WTC11 (cell line): ENCODE measurements at regions not wholly inside any gene's neighbourhood (a gene's known extent, or its start where the extent isn't known, plus 50 kb on each side); places are given as distances from the start of the nearest gene placed in this dataset.
"Not testable (repeated sequence)": the region's sequence is repeated elsewhere in the genome, so short reads cannot be mapped to it uniquely, and the experiment has no call there.

Experiments used
- ATAC-seq: fragments of 200-7000 bp; cut with Tn5 transposase; 2 replicates; pipeline ENCODE4 v1.10.0; 2021; ENCODE audit warnings: mild to moderate bottlenecking, moderate library complexity
- CTCF ChIA-PET: fragments of 300-600 bp; sonication (Branson Sonifier 250); formaldehyde crosslinking; loops from one replicate; lab custom pipeline; 2021; ENCODE audit warnings: antibody characterized with exemption; lab: Charles Lee
- POLR2A ChIA-PET: fragments of 350-600 bp; sonication (Branson Sonifier 250); formaldehyde crosslinking; loops from one replicate; lab custom pipeline; 2021; ENCODE audit warnings: antibody characterized with exemption; lab: Charles Lee
- DNase-seq: peaks from one replicate; pipeline ENCODE4 v3.0.0; 2021; ENCODE audit warnings: low spot score
- H3K27ac Mint-ChIP-seq: 2 replicates; pipeline ENCODE4 v1.8.0; 2021; ENCODE audit warnings: mixed read lengths
- H3K27me3 Mint-ChIP-seq: 2 replicates; pipeline ENCODE4 v1.8.0; 2021; ENCODE audit warnings: low read depth, mild to moderate bottlenecking, moderate library complexity, mixed read lengths
- H3K36me3 Mint-ChIP-seq: 2 replicates; pipeline ENCODE4 v1.8.0; 2021; ENCODE audit warnings: mixed read lengths
- H3K4me1 Mint-ChIP-seq: 2 replicates; pipeline ENCODE4 v1.8.0; 2022; ENCODE audit warnings: mixed read lengths
- H3K4me3 Mint-ChIP-seq: 2 replicates; pipeline ENCODE4 v1.8.0; 2021; ENCODE audit warnings: mild to moderate bottlenecking, moderate library complexity, mixed read lengths
- H3K9me3 Mint-ChIP-seq: 2 replicates; pipeline ENCODE4 v1.8.0; 2021; ENCODE audit warnings: mixed read lengths
- ATF1 ChIP-seq: sonication (generic); formaldehyde crosslinking; IDR thresholded peaks from 2 replicates; pipeline ENCODE4 v1.8.1; 2023; ENCODE audit warnings: mild to moderate bottlenecking, moderate library complexity, missing genetic modification reagents
- ATF3 ChIP-seq: sonication (generic); formaldehyde crosslinking; conservative IDR thresholded peaks from 2 replicates; pipeline ENCODE4 v1.8.1; 2022; ENCODE audit warnings: mild to moderate bottlenecking, missing genetic modification reagents
- CREB1 ChIP-seq: sonication (generic); formaldehyde crosslinking; IDR thresholded peaks from 2 replicates; pipeline ENCODE4 v1.8.0; 2023; ENCODE audit warnings: mild to moderate bottlenecking, missing genetic modification reagents
- CTCF ChIP-seq: fragments of 200-600 bp; IDR thresholded peaks from 2 replicates; pipeline ENCODE4 v1.8.0; 2022; ENCODE audit warnings: antibody characterized with exemption
- E2F5 ChIP-seq: sonication (generic); formaldehyde crosslinking; IDR thresholded peaks from 2 replicates; pipeline ENCODE4 v1.8.1; 2022; ENCODE audit warnings: mild to moderate bottlenecking, moderate library complexity, missing genetic modification reagents
- ESRRA ChIP-seq: sonication (generic); formaldehyde crosslinking; IDR thresholded peaks from 2 replicates; pipeline ENCODE4 v1.8.1; 2022; ENCODE audit warnings: mild to moderate bottlenecking, missing genetic modification reagents, borderline replicate concordance
- ETV6 ChIP-seq: sonication (generic); formaldehyde crosslinking; IDR thresholded peaks from 2 replicates; pipeline ENCODE4 v1.8.1; 2022; ENCODE audit warnings: mild to moderate bottlenecking, missing genetic modification reagents
- FOXP1 ChIP-seq: sonication (generic); formaldehyde crosslinking; IDR thresholded peaks from 2 replicates; pipeline ENCODE4 v1.8.0; 2022; ENCODE audit warnings: missing genetic modification reagents, mild to moderate bottlenecking, moderate library complexity, borderline replicate concordance
- IRF2 ChIP-seq: sonication (generic); formaldehyde crosslinking; IDR thresholded peaks from 2 replicates; pipeline ENCODE4 v1.8.0; 2022; ENCODE audit warnings: low read depth, missing genetic modification reagents, borderline replicate concordance
- MXD4 ChIP-seq: fragments of 250-450 bp; sonication (Bioruptor Pico); IDR thresholded peaks from 2 replicates; pipeline ENCODE4 v1.8.0; 2021; ENCODE audit warnings: mild to moderate bottlenecking, moderate library complexity, borderline replicate concordance
- MYBL2 ChIP-seq: sonication (generic); formaldehyde crosslinking; IDR thresholded peaks from 2 replicates; pipeline ENCODE4 v1.8.1; 2023; ENCODE audit warnings: mild to moderate bottlenecking, moderate library complexity, missing genetic modification reagents
- NR1H2 ChIP-seq: sonication (generic); formaldehyde crosslinking; IDR thresholded peaks from 2 replicates; pipeline ENCODE4 v1.9.0; 2021; ENCODE audit warnings: mild to moderate bottlenecking, moderate library complexity, missing genetic modification reagents
- NR2C2 ChIP-seq: sonication (generic); formaldehyde crosslinking; IDR thresholded peaks from 2 replicates; pipeline ENCODE4 v1.8.0; 2022; ENCODE audit warnings: mild to moderate bottlenecking, missing genetic modification reagents
- RELA ChIP-seq: sonication (generic); formaldehyde crosslinking; IDR thresholded peaks from 2 replicates; pipeline ENCODE4 v1.8.1; 2022; ENCODE audit warnings: missing genetic modification reagents, mild to moderate bottlenecking, borderline replicate concordance
- RORB ChIP-seq: fragments of 250-450 bp; sonication (Bioruptor Pico); IDR thresholded peaks from 2 replicates; pipeline ENCODE4 v1.9.0; 2021; ENCODE audit warnings: mild to moderate bottlenecking
- SMAD3 ChIP-seq: sonication (generic); formaldehyde crosslinking; IDR thresholded peaks from 2 replicates; pipeline ENCODE4 v1.8.0; 2022; ENCODE audit warnings: missing genetic modification reagents, mild to moderate bottlenecking, borderline replicate concordance
- SP1 ChIP-seq: sonication (generic); formaldehyde crosslinking; conservative IDR thresholded peaks from 2 replicates; pipeline ENCODE4 v1.8.1; 2022; ENCODE audit warnings: missing genetic modification reagents
- TEAD4 ChIP-seq: sonication (generic); formaldehyde crosslinking; IDR thresholded peaks from 2 replicates; pipeline ENCODE4 v1.8.0; 2022; ENCODE audit warnings: mild to moderate bottlenecking, missing genetic modification reagents
- TP53 ChIP-seq: sonication (generic); formaldehyde crosslinking; IDR thresholded peaks from 2 replicates; pipeline ENCODE4 v1.8.1; 2023; ENCODE audit warnings: mild to moderate bottlenecking, missing genetic modification reagents
- USF1 ChIP-seq: sonication (generic); formaldehyde crosslinking; IDR thresholded peaks from 2 replicates; pipeline ENCODE4 v1.8.0; 2022; ENCODE audit warnings: mild to moderate bottlenecking, missing genetic modification reagents
- ZNF263 ChIP-seq: sonication (generic); formaldehyde crosslinking; IDR thresholded peaks from 2 replicates; pipeline ENCODE4 v1.8.1; 2022; ENCODE audit warnings: low read depth, mild to moderate bottlenecking, moderate library complexity, missing genetic modification reagents
- ZNF416 ChIP-seq: fragments of 250-450 bp; sonication (Bioruptor Pico); IDR thresholded peaks from 2 replicates; pipeline ENCODE4 v1.9.0; 2021; ENCODE audit warnings: mild to moderate bottlenecking, inconsistent platforms
- ZNF532 ChIP-seq: fragments of 250-450 bp; sonication (Bioruptor Pico); IDR thresholded peaks from 2 replicates; pipeline ENCODE4 v1.9.0; 2021; ENCODE audit warnings: mild to moderate bottlenecking, borderline replicate concordance

GRCh38 chr6:48511378-48511777 lies 400.4 kb upstream of the PTCHD4 start:
- Mint-ChIP-seq H3K4me1 (peaks cover 8% of the 10 kb centered on the region), H3K9me3 (no peaks in the 10 kb centered on the region), H3K36me3 (no peaks in the 10 kb centered on the region), H3K27me3 (no peaks in the 10 kb centered on the region), H3K4me3 (no peak overlapping the region), H3K27ac (no peak overlapping the region)
- CTCF ChIA-PET, result no interaction called here
- no peak for DNase-seq
- TF ChIP-seq E2F5 (CRISPR knock-in tag) (no peak), RELA (CRISPR knock-in tag) (no peak)
- no peak for ATAC-seq
- POLR2A ChIA-PET, result no interaction called here

GRCh38 chr6:48505621-48506020 lies 394.6 kb upstream of the PTCHD4 start:
- no peak overlapping the region for H3K27ac Mint-ChIP-seq
- DNase-seq, result no peak
- H3K9me3 Mint-ChIP-seq, result peaks cover 16% of the 10 kb centered on the region
- no peaks in the 10 kb centered on the region for H3K27me3 Mint-ChIP-seq
- POLR2A ChIA-PET, result no interaction called here
- no peaks in the 10 kb centered on the region; the same call in none of the 2 replicates for H3K36me3 Mint-ChIP-seq
- CTCF ChIA-PET, result no interaction called here
- TF ChIP-seq CREB1, result no peak
- no peak for TF ChIP-seq ATF3 (CRISPR knock-in tag)
- no peak for TF ChIP-seq TP53
- no peak for TF ChIP-seq USF1
- TF ChIP-seq NR2C2 (CRISPR knock-in tag), result no peak
- TF ChIP-seq ESRRA (CRISPR knock-in tag), result no peak
- no peak for TF ChIP-seq FOXP1 (CRISPR knock-in tag)
- no peak for TF ChIP-seq SMAD3
- TF ChIP-seq SP1 (CRISPR knock-in tag), result no peak
- no peak for TF ChIP-seq IRF2 (CRISPR knock-in tag)
- no peak for TF ChIP-seq MXD4 (CRISPR knock-in tag)
- no peak for TF ChIP-seq CTCF
- no peak for TF ChIP-seq RORB (CRISPR knock-in tag)
- TF ChIP-seq ATF1, result no peak
- H3K4me3 Mint-ChIP-seq, result no peak overlapping the region
- H3K4me1 Mint-ChIP-seq, result no peaks in the 10 kb centered on the region
- no peak for ATAC-seq

- H3K36me3 Mint-ChIP-seq, H3K4me3 Mint-ChIP-seq, H3K4me1 Mint-ChIP-seq, ATAC-seq, DNase-seq, POLR2A ChIA-PET, H3K27ac Mint-ChIP-seq, H3K27me3 Mint-ChIP-seq, H3K9me3 Mint-ChIP-seq, CTCF ChIA-PET: not testable (repeated sequence)
Observed at GRCh38 chr6:48493432-48493831, 382.4 kb upstream of the PTCHD4 start.

GRCh38 chr6:48490658-48491057 lies 379.7 kb upstream of the PTCHD4 start:
- ChIA-PET CTCF (no interaction called here), POLR2A (no interaction called here)
- H3K36me3 Mint-ChIP-seq, result no peaks in the 10 kb centered on the region
- no peaks in the 10 kb centered on the region for H3K4me1 Mint-ChIP-seq
- no peak overlapping the region for H3K27ac Mint-ChIP-seq
- DNase-seq (no peak), ATAC-seq (no peak)
- H3K4me3 Mint-ChIP-seq, result no peak overlapping the region
- no peaks in the 10 kb centered on the region for H3K9me3 Mint-ChIP-seq
- no peaks in the 10 kb centered on the region for H3K27me3 Mint-ChIP-seq
- TF ChIP-seq TEAD4 (no peak), CREB1 (no peak), ZNF532 (CRISPR knock-in tag) (no peak), ZNF416 (CRISPR knock-in tag) (no peak), NR1H2 (no peak), E2F5 (CRISPR knock-in tag) (no peak), ZNF263 (CRISPR knock-in tag) (no peak), ETV6 (no peak), MYBL2 (no peak)
